ENCODE measurements at regions not wholly inside any gene's neighbourhood (a gene's known extent, or its start where the extent isn't known, plus 50 kb on each side); places are given as distances from the start of the nearest gene placed in this dataset.

- TF ChIP-seq EP300 (IDR thresholded peaks at IDR 0.05) (no peak), CTCF (IDR thresholded peaks at IDR 0.05) (no peak), POLR2A (IDR thresholded peaks at IDR 0.05) (no peak)
Observed at GRCh38 chr12:85663631-85664030, 172.6 kb downstream of the RASSF9 start.
